DND-41 (cell line): ENCODE measurements at regions not wholly inside any gene's neighbourhood (a gene's known extent, or its start where the extent isn't known, plus 50 kb on each side); places are given as distances from the start of the nearest gene placed in this dataset.

Experiments used
- ATAC-seq: fragments of 200-7000 bp; cut with Tn5 transposase; 3 replicates; pipeline ENCODE4 v1.9.1; 2021; ENCODE audit warnings: low read depth; ENCODE audit not compliant: insufficient read depth
- DNase-seq: peaks from one replicate; pipeline ENCODE4 v3.0.0-alpha.2; 2020
- H2AFZ ChIP-seq: 2 replicates; pipeline ENCODE4 v1.6.0; 2012; ENCODE audit warnings: low read depth, low read length
- H3K27ac ChIP-seq: 2 replicates; pipeline ENCODE4 v1.5.1; 2012; ENCODE audit warnings: low read length, inconsistent platforms
- H3K27me3 ChIP-seq: fragments of 200-600 bp; sonication (generic); 2 replicates; pipeline ENCODE4 v1.6.0; 2012; ENCODE audit warnings: low read length, mild to moderate bottlenecking, inconsistent platforms; ENCODE audit not compliant: insufficient read depth, poor library complexity
- H3K36me3 ChIP-seq: 2 replicates; pipeline ENCODE4 v1.5.1; 2012; ENCODE audit warnings: low read length, inconsistent platforms; ENCODE audit not compliant: insufficient read depth
- H3K4me1 ChIP-seq: 2 replicates; pipeline ENCODE4 v1.5.1; 2012; ENCODE audit warnings: mild to moderate bottlenecking, low read length; ENCODE audit not compliant: insufficient read depth
- H3K4me2 ChIP-seq: 2 replicates; pipeline ENCODE4 v1.6.0; 2012; ENCODE audit warnings: mild to moderate bottlenecking, moderate library complexity, low read length, inconsistent platforms; ENCODE audit not compliant: insufficient read depth
- H3K4me3 ChIP-seq, 2 experiments: fragments of 200-600 bp in 1 of 2; shearing (Covaris generic) in 1 of 2; 2 replicates each; pipeline ENCODE4 v1.5.1; 2012 to 2016; ENCODE audit warnings: inconsistent platforms in 2 of 2, low read length in 2 of 2, mild to moderate bottlenecking in 2 of 2, low read depth in 1 of 2, moderate library complexity in 1 of 2
- H3K79me2 ChIP-seq: 2 replicates; pipeline ENCODE4 v1.6.0; 2012; ENCODE audit warnings: low read length, inconsistent platforms; ENCODE audit not compliant: insufficient read depth
- H3K9ac ChIP-seq: 2 replicates; pipeline ENCODE4 v1.6.0; 2012; ENCODE audit warnings: low read depth, mild to moderate bottlenecking, inconsistent platforms, low read length, moderate library complexity
- H3K9me3 ChIP-seq: 2 replicates; pipeline ENCODE4 v1.5.1; 2012; ENCODE audit warnings: low read length, moderate library complexity, mild to moderate bottlenecking, inconsistent platforms; ENCODE audit not compliant: insufficient read depth, severe bottlenecking
- H4K20me1 ChIP-seq: 2 replicates; pipeline ENCODE4 v1.6.0; 2012; ENCODE audit warnings: low read length; ENCODE audit not compliant: insufficient read depth
- CTCF ChIP-seq: IDR thresholded peaks from 2 replicates; pipeline ENCODE4 v1.5.1; 2012; ENCODE audit warnings: borderline replicate concordance, low read length, moderate library complexity, mild to moderate bottlenecking; ENCODE audit not compliant: poor library complexity, severe bottlenecking; ENCODE audit errors: extremely low read depth
- EZH2 ChIP-seq: IDR thresholded peaks from 3 replicates; pipeline ENCODE4 v1.6.1; 2012; ENCODE audit warnings: borderline replicate concordance, low read depth, mild to moderate bottlenecking, moderate library complexity, low read length, inconsistent platforms; ENCODE audit not compliant: severe bottlenecking

GRCh38 chr1:177789956-177790355, 179.9 kb downstream of the SEC16B start:
- DNase-seq: no peak
- no peaks in the 10 kb centered on the region for H3K79me2 ChIP-seq
- H3K4me2 ChIP-seq: no peak overlapping the region

GRCh38 chr1:177786176-177786745, 183.6 kb downstream of the SEC16B start:
- Histone ChIP-seq H4K20me1 (no peaks in the 10 kb centered on the region), H3K4me3 (no peak overlapping the region), H3K27ac (no peak overlapping the region), H3K9ac (no peak overlapping the region), H3K4me1 (no peaks in the 10 kb centered on the region), H2AFZ (no peak overlapping the region), H3K9me3 (no peaks in the 10 kb centered on the region), H3K36me3 (no peaks in the 10 kb centered on the region), H3K4me2 (no peak overlapping the region), H3K27me3 (no peaks in the 10 kb centered on the region), H3K79me2 (no peaks in the 10 kb centered on the region)
- TF ChIP-seq EZH2 (no peak), CTCF (no peak)
- ATAC-seq: no peak
- DNase-seq: no peak

More at GRCh38 chr1:177789956-177790355, 179.9 kb downstream of the SEC16B start:
- no peaks in the 10 kb centered on the region for H4K20me1 ChIP-seq
- no peaks in the 10 kb centered on the region for H3K36me3 ChIP-seq
- H2AFZ ChIP-seq: no peak overlapping the region
- no peak overlapping the region for H3K27ac ChIP-seq
- H3K9ac ChIP-seq: no peak overlapping the region
- H3K9me3 ChIP-seq: no peaks in the 10 kb centered on the region
- no peaks in the 10 kb centered on the region for H3K4me1 ChIP-seq
- no peak overlapping the region for H3K4me3 ChIP-seq
- no peak for ATAC-seq
- TF ChIP-seq EZH2: no peak
- no peaks in the 10 kb centered on the region for H3K27me3 ChIP-seq

- no peaks in the 10 kb centered on the region for H3K4me1 ChIP-seq
- no peak for ATAC-seq
- DNase-seq: no peak
- no peak overlapping the region for H2AFZ ChIP-seq
- no peaks in the 10 kb centered on the region for H3K79me2 ChIP-seq
- H3K9ac ChIP-seq: no peak overlapping the region
- no peak overlapping the region for H3K27ac ChIP-seq
- H3K36me3 ChIP-seq: no peaks in the 10 kb centered on the region
- H3K9me3 ChIP-seq: no peaks in the 10 kb centered on the region
- H3K4me2 ChIP-seq: no peak overlapping the region
- TF ChIP-seq EZH2: no peak
- no peak for TF ChIP-seq CTCF
- no peaks in the 10 kb centered on the region for H4K20me1 ChIP-seq
- H3K27me3 ChIP-seq: no peaks in the 10 kb centered on the region
- H3K4me3 ChIP-seq: no peak overlapping the region
These were observed 184.9 kb downstream of the SEC16B start for GRCh38 chr1:177784936-177785335.

GRCh38 chr1:177784409-177784808, 185.4 kb downstream of the SEC16B start:
- Histone ChIP-seq H3K4me3 (no peak overlapping the region), H3K9me3 (no peaks in the 10 kb centered on the region), H3K27ac (no peak overlapping the region), H4K20me1 (no peaks in the 10 kb centered on the region), H3K27me3 (no peaks in the 10 kb centered on the region), H3K36me3 (no peaks in the 10 kb centered on the region), H3K9ac (no peak overlapping the region), H3K79me2 (no peaks in the 10 kb centered on the region), H3K4me1 (no peaks in the 10 kb centered on the region), H2AFZ (no peak overlapping the region), H3K4me2 (no peak overlapping the region)
- no peak for TF ChIP-seq EZH2
- TF ChIP-seq CTCF: no peak
- ATAC-seq (no peak), DNase-seq (no peak)
